ENCODE measurements at regions not wholly inside any gene's neighbourhood (a gene's known extent, or its start where the extent isn't known, plus 50 kb on each side); places are given as distances from the start of the nearest gene placed in this dataset.
"Not testable (repeated sequence)": the region's sequence is repeated elsewhere in the genome, so short reads cannot be mapped to it uniquely, and the experiment has no call there.

DNA sequence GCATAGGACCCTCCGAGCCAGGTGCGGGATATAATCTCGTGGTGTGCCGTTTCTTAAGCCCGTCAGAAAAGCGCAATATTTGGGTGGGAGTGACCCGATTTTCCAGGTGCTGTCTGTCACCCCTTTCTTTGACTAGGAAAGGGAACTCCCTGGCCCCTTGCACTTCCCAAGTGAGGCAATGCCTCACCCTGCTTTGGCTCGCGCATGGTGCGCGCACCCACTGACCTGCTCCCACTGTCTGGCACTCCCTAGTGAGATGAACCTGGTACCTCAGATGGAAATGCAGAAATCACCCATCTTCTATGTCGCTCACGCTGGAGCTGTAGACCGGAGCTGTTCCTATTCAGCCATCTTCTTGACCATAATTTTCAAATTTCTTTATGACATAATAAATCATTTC lies 122.1 kb downstream of the XPNPEP1 start:
- TF ChIP-seq TAF1 (IDR thresholded peaks at IDR 0.05; ENCODE audit: low read depth, low read length); SPI1 (IDR thresholded peaks at IDR 0.05; ENCODE audit: low read depth, low read length); POLR2AphosphoS5 (IDR thresholded peaks at IDR 0.05; ENCODE audit: low read depth, low read length); POLR2A (IDR thresholded peaks at IDR 0.05; ENCODE audit: low read depth, low read length); POU2F2 (IDR thresholded peaks at IDR 0.05; ENCODE audit: low read depth, low read length); PAX5 (IDR thresholded peaks at IDR 0.05; ENCODE audit: insufficient read depth, low read length, severe bottlenecking): not testable (repeated sequence)
